ENCODE measurements at regions not wholly inside any gene's neighbourhood (a gene's known extent, or its start where the extent isn't known, plus 50 kb on each side); places are given as distances from the start of the nearest gene placed in this dataset.

GRCh38 chr6:40963019-40963418 lies 76.0 kb downstream of the UNC5CL start:
- Histone ChIP-seq H3K9me3 (ENCODE audit: low read depth, low read length, poor library complexity, severe bottlenecking) (no peaks in the 10 kb centered on the region), H3K4me3 (ENCODE audit: low read depth, low read length, poor library complexity, severe bottlenecking) (no peak overlapping the region), H3K27me3 (replicated peaks; ENCODE audit: insufficient read depth, low read depth, low read length, poor library complexity) (no peaks in the 10 kb centered on the region), H3K27ac (ENCODE audit: low read depth, low read length, poor library complexity, severe bottlenecking) (no peak overlapping the region), H3K36me3 (ENCODE audit: insufficient read depth, low read length, poor library complexity, severe bottlenecking) (no peaks in the 10 kb centered on the region), H3K4me1 (ENCODE audit: insufficient read depth, low read length, poor library complexity, severe bottlenecking) (no peaks in the 10 kb centered on the region)
- TF ChIP-seq EZH2 (IDR thresholded peaks at IDR 0.05; ENCODE audit: borderline replicate concordance, low read depth, low read length, poor library complexity, severe bottlenecking) (no peak), CTCF (conservative IDR thresholded peaks at IDR 0.05; ENCODE audit: low read depth, low read length) (no peak)
- no TSS peak for BruUV-seq (replicated peaks)
- CTCF ChIA-PET, result no interaction called here
- POLR2A ChIA-PET (ENCODE audit: low non-redundant PET), result no interaction called here
- DNase-seq (ENCODE audit: low spot score), result no peak
- intact Hi-C loops (cut with micrococcal nuclease; ENCODE audit: unreplicated experiment), result no loop called here

DNA sequence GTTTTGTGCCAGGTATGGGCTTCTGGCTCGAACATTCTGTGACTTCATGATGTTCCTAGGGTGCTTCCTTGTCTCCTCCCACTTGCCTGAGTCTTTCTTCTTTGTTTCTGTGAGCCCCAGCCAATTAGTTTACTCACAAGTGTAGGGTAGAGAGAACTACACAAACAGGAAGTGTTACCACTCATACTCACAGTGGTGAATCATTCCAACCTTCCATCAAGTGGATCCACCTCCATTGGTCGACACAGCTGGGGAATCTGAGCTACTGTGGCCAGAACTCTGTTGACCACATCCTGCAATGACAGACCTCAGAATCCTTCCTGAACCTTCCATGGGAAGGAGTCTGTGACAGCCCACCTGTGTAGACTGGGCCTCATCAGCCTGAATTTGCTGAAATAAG lies 76.8 kb downstream of the UNC5CL start:
- POLR2A ChIA-PET (ENCODE audit: low non-redundant PET), result no interaction called here
- CTCF ChIA-PET, result no interaction called here
- Histone ChIP-seq H3K27ac (ENCODE audit: low read depth, low read length, poor library complexity, severe bottlenecking) (no peak overlapping the region), H3K27me3 (replicated peaks; ENCODE audit: insufficient read depth, low read depth, low read length, poor library complexity) (no peaks in the 10 kb centered on the region), H3K4me3 (ENCODE audit: low read depth, low read length, poor library complexity, severe bottlenecking) (no peak overlapping the region), H3K9me3 (ENCODE audit: low read depth, low read length, poor library complexity, severe bottlenecking) (no peaks in the 10 kb centered on the region), H3K36me3 (ENCODE audit: insufficient read depth, low read length, poor library complexity, severe bottlenecking) (no peaks in the 10 kb centered on the region), H3K4me1 (ENCODE audit: insufficient read depth, low read length, poor library complexity, severe bottlenecking) (no peaks in the 10 kb centered on the region)
- DNase-seq (ENCODE audit: low spot score), result peak; percentile 31
- BruUV-seq (replicated peaks), result no TSS peak
- intact Hi-C loops (cut with micrococcal nuclease; ENCODE audit: unreplicated experiment), result no loop called here
- TF ChIP-seq CTCF (conservative IDR thresholded peaks at IDR 0.05; ENCODE audit: low read depth, low read length) (no peak), EZH2 (IDR thresholded peaks at IDR 0.05; ENCODE audit: borderline replicate concordance, low read depth, low read length, poor library complexity, severe bottlenecking) (no peak)

- intact Hi-C loops (cut with micrococcal nuclease; ENCODE audit: unreplicated experiment), result no loop called here
- TF ChIP-seq CTCF (conservative IDR thresholded peaks at IDR 0.05; ENCODE audit: low read depth, low read length) (no peak), EZH2 (IDR thresholded peaks at IDR 0.05; ENCODE audit: borderline replicate concordance, low read depth, low read length, poor library complexity, severe bottlenecking) (no peak)
- Histone ChIP-seq H3K9me3 (ENCODE audit: low read depth, low read length, poor library complexity, severe bottlenecking) (no peaks in the 10 kb centered on the region), H3K27me3 (replicated peaks; ENCODE audit: insufficient read depth, low read depth, low read length, poor library complexity) (no peaks in the 10 kb centered on the region), H3K4me1 (ENCODE audit: insufficient read depth, low read length, poor library complexity, severe bottlenecking) (no peaks in the 10 kb centered on the region), H3K27ac (ENCODE audit: low read depth, low read length, poor library complexity, severe bottlenecking) (no peak overlapping the region), H3K4me3 (ENCODE audit: low read depth, low read length, poor library complexity, severe bottlenecking) (no peak overlapping the region), H3K36me3 (ENCODE audit: insufficient read depth, low read length, poor library complexity, severe bottlenecking) (no peaks in the 10 kb centered on the region)
- no peak for DNase-seq (ENCODE audit: low spot score)
- BruUV-seq (replicated peaks), result no TSS peak
- ChIA-PET CTCF (no interaction called here), POLR2A (ENCODE audit: low non-redundant PET) (no interaction called here)
Observed at GRCh38 chr6:40961831-40962230, 77.2 kb downstream of the UNC5CL start.
